MM.1S (cell line): ENCODE measurements at regions not wholly inside any gene's neighbourhood (a gene's known extent, or its start where the extent isn't known, plus 50 kb on each side); places are given as distances from the start of the nearest gene placed in this dataset.

Experiments used
- EZH2 ChIP-seq: fragments of 300-600 bp; sonication (generic); optimal IDR thresholded peaks from 2 replicates; pipeline ENCODE3; 2017; ENCODE audit warnings: low read depth, mild to moderate bottlenecking, antibody characterized with exemption, low read length, mixed read lengths
- EZH2phosphoT487 ChIP-seq: fragments of 300-600 bp; sonication (generic); IDR thresholded peaks from 2 replicates; pipeline ENCODE4 v1.6.1; 2018; ENCODE audit warnings: antibody characterized with exemption, low read length
- TF ChIP-seq, protein P1 (sequence below): fragments of 300-600 bp; sonication (generic); IDR thresholded peaks from 2 replicates; pipeline ENCODE4 v1.5.1; 2016; ENCODE audit warnings: antibody characterized with exemption, low read length, mixed read lengths

- TF ChIP-seq, protein P1, sequence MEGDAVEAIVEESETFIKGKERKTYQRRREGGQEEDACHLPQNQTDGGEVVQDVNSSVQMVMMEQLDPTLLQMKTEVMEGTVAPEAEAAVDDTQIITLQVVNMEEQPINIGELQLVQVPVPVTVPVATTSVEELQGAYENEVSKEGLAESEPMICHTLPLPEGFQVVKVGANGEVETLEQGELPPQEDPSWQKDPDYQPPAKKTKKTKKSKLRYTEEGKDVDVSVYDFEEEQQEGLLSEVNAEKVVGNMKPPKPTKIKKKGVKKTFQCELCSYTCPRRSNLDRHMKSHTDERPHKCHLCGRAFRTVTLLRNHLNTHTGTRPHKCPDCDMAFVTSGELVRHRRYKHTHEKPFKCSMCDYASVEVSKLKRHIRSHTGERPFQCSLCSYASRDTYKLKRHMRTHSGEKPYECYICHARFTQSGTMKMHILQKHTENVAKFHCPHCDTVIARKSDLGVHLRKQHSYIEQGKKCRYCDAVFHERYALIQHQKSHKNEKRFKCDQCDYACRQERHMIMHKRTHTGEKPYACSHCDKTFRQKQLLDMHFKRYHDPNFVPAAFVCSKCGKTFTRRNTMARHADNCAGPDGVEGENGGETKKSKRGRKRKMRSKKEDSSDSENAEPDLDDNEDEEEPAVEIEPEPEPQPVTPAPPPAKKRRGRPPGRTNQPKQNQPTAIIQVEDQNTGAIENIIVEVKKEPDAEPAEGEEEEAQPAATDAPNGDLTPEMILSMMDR, result no peak
- TF ChIP-seq EZH2 (no peak), EZH2phosphoT487 (no peak)
Observed at GRCh38 chr7:41238851-41239331, 464.0 kb downstream of the INHBA start.
